ENCODE measurements at regions not wholly inside any gene's neighbourhood (a gene's known extent, or its start where the extent isn't known, plus 50 kb on each side); places are given as distances from the start of the nearest gene placed in this dataset.

GRCh38 chr18:61697306-61697909 lies 195.4 kb downstream of the RNF152 start:
- ChIA-PET POLR2A (no interaction called here), CTCF (ENCODE audit: low intra/inter-chr PET ratio) (no interaction called here)
- Histone ChIP-seq H3K9me3 (replicated peaks; ENCODE audit: control insufficient read depth, insufficient read depth, low read depth, low read length) (no peaks in the 10 kb centered on the region), H3K4me1 (replicated peaks in 1 of 2; ENCODE audit: control insufficient read depth in 2 of 2, insufficient read depth in 2 of 2, low read length in 2 of 2) (no peaks in the 10 kb centered on the region), H3K36me3 (ENCODE audit: control insufficient read depth, insufficient read depth, low read length) (no peaks in the 10 kb centered on the region), H2AFZ (ENCODE audit: low read depth, low read length) (no peak overlapping the region), H3K27ac (ENCODE audit: extremely low read depth, low read depth, low read length) (no peak overlapping the region), H3K9me1 (ENCODE audit: control insufficient read depth, insufficient read depth, low read length) (no peaks in the 10 kb centered on the region), H3K27me3 (ENCODE audit: control insufficient read depth in 2 of 2, insufficient read depth in 2 of 2, low read length in 2 of 2) (no peaks in the 10 kb centered on the region), H3K9ac (ENCODE audit: insufficient read depth in 1 of 2, low read depth in 2 of 2, low read length in 2 of 2) (no peak overlapping the region), H3K79me2 (ENCODE audit: control insufficient read depth, insufficient read depth, low read length) (no peaks in the 10 kb centered on the region), H4K20me1 (replicated peaks; ENCODE audit: control insufficient read depth, insufficient read depth, low read length) (no peaks in the 10 kb centered on the region), H3K4me2 (ENCODE audit: insufficient read depth, low read length) (no peak overlapping the region), H3K4me3 (no peak overlapping the region)
- FAIRE-seq, result no peak
- no peak for DNase-seq (ENCODE audit: extremely low read depth in 1 of 4, low spot score in 3 of 4)
- no peak for ATAC-seq
- intact Hi-C loops (cut with micrococcal nuclease), result no loop called here
- BruUV-seq (replicated peaks), result no TSS peak
- no peak for TF ChIP-seq MITF (IDR thresholded peaks at IDR 0.05)
- TF ChIP-seq ARNT (IDR thresholded peaks at IDR 0.05), result no peak
- no peak for TF ChIP-seq IRF2 (CRISPR knock-in tag; IDR thresholded peaks at IDR 0.05)
- in situ Hi-C loops (cut with MboI), result no loop called here
- WGBS (ENCODE audit: insufficient coverage, low coverage, missing lambda C conversion rate), result 0% methylated on average over 2 of the region's 2 CpGs

GRCh38 chr18:61694236-61694635 lies 198.6 kb downstream of the RNF152 start:
- WGBS (ENCODE audit: insufficient coverage, low coverage, missing lambda C conversion rate), result 0% methylated on average over 3 of the region's 3 CpGs
- Histone ChIP-seq H3K9me3 (replicated peaks; ENCODE audit: control insufficient read depth, insufficient read depth, low read depth, low read length) (no peaks in the 10 kb centered on the region), H4K20me1 (replicated peaks; ENCODE audit: control insufficient read depth, insufficient read depth, low read length) (no peaks in the 10 kb centered on the region), H3K27me3 (ENCODE audit: control insufficient read depth in 2 of 2, insufficient read depth in 2 of 2, low read length in 2 of 2) (no peaks in the 10 kb centered on the region), H3K27ac (ENCODE audit: extremely low read depth, low read depth, low read length) (no peak overlapping the region), H3K4me3 (no peak overlapping the region), H3K36me3 (ENCODE audit: control insufficient read depth, insufficient read depth, low read length) (no peaks in the 10 kb centered on the region), H3K9ac (ENCODE audit: insufficient read depth in 1 of 2, low read depth in 2 of 2, low read length in 2 of 2) (no peak overlapping the region), H2AFZ (ENCODE audit: low read depth, low read length) (no peak overlapping the region), H3K9me1 (ENCODE audit: control insufficient read depth, insufficient read depth, low read length) (no peaks in the 10 kb centered on the region), H3K79me2 (ENCODE audit: control insufficient read depth, insufficient read depth, low read length) (no peaks in the 10 kb centered on the region), H3K4me2 (ENCODE audit: insufficient read depth, low read length) (no peak overlapping the region), H3K4me1 (replicated peaks in 1 of 2; ENCODE audit: control insufficient read depth in 2 of 2, insufficient read depth in 2 of 2, low read length in 2 of 2) (no peaks in the 10 kb centered on the region)
- POLR2A ChIA-PET, result no interaction called here
- ATAC-seq (no peak), FAIRE-seq (no peak), DNase-seq (ENCODE audit: extremely low read depth in 1 of 4, low spot score in 3 of 4) (no peak)
- intact Hi-C loops (cut with micrococcal nuclease) (no loop called here), in situ Hi-C loops (cut with MboI) (no loop called here)
- CTCF ChIA-PET (ENCODE audit: low intra/inter-chr PET ratio), result no interaction called here
- TF ChIP-seq ZNF707 (CRISPR knock-in tag; conservative IDR thresholded peaks at IDR 0.05) (no peak), NR2C2 (CRISPR knock-in tag; IDR thresholded peaks at IDR 0.05) (no peak), NR2C2 (tag; IDR thresholded peaks at IDR 0.05) (no peak), ZNF77 (CRISPR knock-in tag; IDR thresholded peaks at IDR 0.05) (no peak), GTF3C2 (IDR thresholded peaks at IDR 0.05; ENCODE audit: borderline replicate concordance, extremely low read depth, insufficient read length) (no peak), ZBTB34 (CRISPR knock-in tag; IDR thresholded peaks at IDR 0.05) (no peak), YBX1 (IDR thresholded peaks at IDR 0.05) (no peak), RBM17 (IDR thresholded peaks at IDR 0.05; ENCODE audit: borderline replicate concordance, low read depth, low read length) (no peak), ZNF431 (CRISPR knock-in tag; IDR thresholded peaks at IDR 0.05) (no peak)
- BruUV-seq (replicated peaks), result no TSS peak

All from K562 (cell line).